ENCODE measurements at regions not wholly inside any gene's neighbourhood (a gene's known extent, or its start where the extent isn't known, plus 50 kb on each side); places are given as distances from the start of the nearest gene placed in this dataset.

- WGBS, 5 donors: 80 to 88% (median 85%) methylated on average over 5 of the region's 5 CpGs
- peaks cover 0 to 5% (median 0%) of the 10 kb centered on the region in 8 donors for H3K9me3 ChIP-seq
- intact Hi-C loops (cut with DNase I; ENCODE audit: low total_unique reads): no loop called here
Measured at GRCh38 chr5:124537107-124537506, 209.3 kb downstream of the ZNF608 start.

GRCh38 chr5:124536333-124536732 is 210.1 kb downstream of the ZNF608 start:
- Histone ChIP-seq H3K27ac (peak overlapping the region in 4 of 8 donors; percentile 24 to 34 (median 28)), H3K27me3 (replicated peaks in 1 of 7) (no peaks in the 10 kb centered on the region), H3K9me3 (peaks cover 0 to 5% (median 0%) of the 10 kb centered on the region in 8 donors), H3K36me3 (no peaks in the 10 kb centered on the region), H3K4me3 (no peak overlapping the region), H3K4me1 (no peaks in the 10 kb centered on the region)
- DNase-seq: no peak
- WGBS, 5 donors: 61 to 70% (median 63%) methylated on average over 4 of the region's 4 CpGs
- intact Hi-C loops (cut with DNase I; ENCODE audit: low total_unique reads): no loop called here
- TF ChIP-seq POLR2A (IDR thresholded peaks at IDR 0.05): no peak
- TF ChIP-seq POLR2AphosphoS5 (IDR thresholded peaks at IDR 0.05): no peak
- no peak for TF ChIP-seq CTCF (IDR thresholded peaks at IDR 0.05 in 8 of 11, conservative IDR thresholded peaks at IDR 0.05 in 3 of 11)

More at GRCh38 chr5:124537107-124537506, 209.3 kb downstream of the ZNF608 start:
- Histone ChIP-seq H3K4me3 (no peak overlapping the region), H3K27me3 (replicated peaks in 1 of 7) (no peaks in the 10 kb centered on the region), H3K4me1 (no peaks in the 10 kb centered on the region), H3K27ac (peak overlapping the region in 5 of 8 donors; percentile 7 to 34 (median 26)), H3K36me3 (no peaks in the 10 kb centered on the region)
- no peak for DNase-seq
- no peak for TF ChIP-seq POLR2A (IDR thresholded peaks at IDR 0.05)
- TF ChIP-seq POLR2AphosphoS5 (IDR thresholded peaks at IDR 0.05): no peak
- no peak for TF ChIP-seq CTCF (IDR thresholded peaks at IDR 0.05 in 8 of 11, conservative IDR thresholded peaks at IDR 0.05 in 3 of 11)

GRCh38 chr5:124530916-124531315 is 215.5 kb downstream of the ZNF608 start:
- Histone ChIP-seq H3K27ac (no peak overlapping the region), H3K4me3 (no peak overlapping the region), H3K9me3 (peaks cover 0 to 5% (median 0%) of the 10 kb centered on the region in 8 donors), H3K36me3 (no peaks in the 10 kb centered on the region), H3K4me1 (no peaks in the 10 kb centered on the region), H3K27me3 (replicated peaks in 1 of 7) (no peaks in the 10 kb centered on the region)
- TF ChIP-seq POLR2A (IDR thresholded peaks at IDR 0.05) (no peak), CTCF (IDR thresholded peaks at IDR 0.05 in 8 of 11, conservative IDR thresholded peaks at IDR 0.05 in 3 of 11) (no peak)
- no peak for DNase-seq
- intact Hi-C loops (cut with DNase I; ENCODE audit: low total_unique reads): no loop called here
- 81 to 100% (median 92%) methylated on average over 1 of the region's 1 CpG for WGBS, 5 donors

GRCh38 chr5:124528838-124529237 is 217.6 kb downstream of the ZNF608 start:
- Histone ChIP-seq H3K27me3 (replicated peaks in 1 of 7) (no peaks in the 10 kb centered on the region), H3K9me3 (peaks cover 0 to 5% (median 0%) of the 10 kb centered on the region in 8 donors), H3K4me1 (peaks cover 0 to 9% (median 0%) of the 10 kb centered on the region in 6 donors), H3K4me3 (no peak overlapping the region), H3K36me3 (no peaks in the 10 kb centered on the region), H3K27ac (no peak overlapping the region)
- no peak for TF ChIP-seq CTCF (IDR thresholded peaks at IDR 0.05 in 8 of 11, conservative IDR thresholded peaks at IDR 0.05 in 3 of 11)
- TF ChIP-seq POLR2A (IDR thresholded peaks at IDR 0.05): no peak
- no peak for TF ChIP-seq POLR2AphosphoS5 (IDR thresholded peaks at IDR 0.05)
- DNase-seq: no peak
- intact Hi-C loops (cut with DNase I; ENCODE audit: low total_unique reads): no loop called here
- 70 to 97% (median 81%) methylated on average over 2 of the region's 2 CpGs for WGBS, 5 donors

Data from spleen (tissue), 11 donors.